Stimulated activated naive CD4-positive, alpha-beta T cell treated with Interleukin-2 at 50 U/mL for 16 hours (primary cell): ENCODE measurements at regions not wholly inside any gene's neighbourhood (a gene's known extent, or its start where the extent isn't known, plus 50 kb on each side); places are given as distances from the start of the nearest gene placed in this dataset.
"Not testable (repeated sequence)": the region's sequence is repeated elsewhere in the genome, so short reads cannot be mapped to it uniquely, and the experiment has no call there.

ENCODE experiments used
- DNase-seq: peaks from one replicate; lab custom pipeline; 2025; lab: John Stamatoyannopoulos, UW

GRCh38 chr22:48918585-48919186 is 909.0 kb downstream of the BRD1 start:
- DNase-seq = no peak

- DNase-seq = not testable (repeated sequence)
These were observed 915.2 kb downstream of the BRD1 start for GRCh38 chr22:48912356-48913066.

GRCh38 chr22:48911647-48912046 is 916.0 kb downstream of the BRD1 start:
- DNase-seq = peak; percentile 39

GRCh38 chr22:48911067-48911466 is 916.6 kb downstream of the BRD1 start:
- DNase-seq = not testable (repeated sequence)

GRCh38 chr22:48908547-48908946 is 919.1 kb downstream of the BRD1 start:
- no peak for DNase-seq

- DNase-seq = no peak
These were observed 920.1 kb downstream of the BRD1 start for GRCh38 chr22:48907591-48907990.

GRCh38 chr22:48906216-48906835 is 921.3 kb downstream of the BRD1 start:
- no peak for DNase-seq

GRCh38 chr22:48905206-48905975 is 922.3 kb downstream of the BRD1 start:
- no peak for DNase-seq

GRCh38 chr22:48902983-48903650 is 924.6 kb downstream of the BRD1 start:
- no peak for DNase-seq

GRCh38 chr22:48902001-48902869 is 925.4 kb downstream of the BRD1 start:
- DNase-seq = no peak

- no peak for DNase-seq
These were observed 926.3 kb downstream of the BRD1 start for GRCh38 chr22:48901324-48901723.

- no peak for DNase-seq
These were observed 927.0 kb downstream of the BRD1 start for GRCh38 chr22:48900626-48901025.

- DNase-seq = no peak
These were observed 927.4 kb downstream of the BRD1 start for GRCh38 chr22:48900327-48900597.

- no peak for DNase-seq
These were observed 927.9 kb downstream of the BRD1 start for GRCh38 chr22:48899523-48900326.

GRCh38 chr22:48898524-48899250 is 929.0 kb downstream of the BRD1 start:
- DNase-seq = no peak

GRCh38 chr22:48897645-48898370 is 929.9 kb downstream of the BRD1 start:
- no peak for DNase-seq

GRCh38 chr22:48896766-48897644 is 930.7 kb downstream of the BRD1 start:
- no peak for DNase-seq
